VCaP (cell line): ENCODE measurements at regions not wholly inside any gene's neighbourhood (a gene's known extent, or its start where the extent isn't known, plus 50 kb on each side); places are given as distances from the start of the nearest gene placed in this dataset.

Experiments used
- H3K27ac ChIP-seq: fragments of 450-650 bp; 2 replicates; pipeline ENCODE4 v1.5.1; 2017
- TF ChIP-seq, protein P1 (sequence below): fragments of 450-650 bp; conservative IDR thresholded peaks from 2 replicates; pipeline ENCODE4 v1.5.1; 2017; ENCODE audit warnings: mild to moderate bottlenecking, moderate library complexity

DNA sequence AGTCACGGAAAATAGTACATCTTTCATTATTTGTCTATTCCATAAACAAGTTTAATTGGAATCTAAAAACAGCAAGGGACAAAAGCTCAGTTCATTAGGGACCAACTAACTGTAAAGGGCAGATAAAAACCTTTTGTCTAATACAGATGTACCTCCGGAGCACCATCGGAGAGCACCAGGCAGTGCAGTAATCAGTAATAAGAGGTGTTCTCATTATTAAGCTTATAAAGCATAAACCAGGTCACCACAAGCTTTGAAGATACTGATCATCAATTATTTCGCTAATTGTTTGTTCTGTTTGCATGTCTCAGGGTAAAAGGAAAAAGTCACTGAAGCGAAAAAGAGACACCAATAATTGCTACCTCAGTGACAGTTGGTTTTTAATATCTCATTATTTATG is 207.3 kb upstream of the PRKD1 start:
- TF ChIP-seq, protein P1, sequence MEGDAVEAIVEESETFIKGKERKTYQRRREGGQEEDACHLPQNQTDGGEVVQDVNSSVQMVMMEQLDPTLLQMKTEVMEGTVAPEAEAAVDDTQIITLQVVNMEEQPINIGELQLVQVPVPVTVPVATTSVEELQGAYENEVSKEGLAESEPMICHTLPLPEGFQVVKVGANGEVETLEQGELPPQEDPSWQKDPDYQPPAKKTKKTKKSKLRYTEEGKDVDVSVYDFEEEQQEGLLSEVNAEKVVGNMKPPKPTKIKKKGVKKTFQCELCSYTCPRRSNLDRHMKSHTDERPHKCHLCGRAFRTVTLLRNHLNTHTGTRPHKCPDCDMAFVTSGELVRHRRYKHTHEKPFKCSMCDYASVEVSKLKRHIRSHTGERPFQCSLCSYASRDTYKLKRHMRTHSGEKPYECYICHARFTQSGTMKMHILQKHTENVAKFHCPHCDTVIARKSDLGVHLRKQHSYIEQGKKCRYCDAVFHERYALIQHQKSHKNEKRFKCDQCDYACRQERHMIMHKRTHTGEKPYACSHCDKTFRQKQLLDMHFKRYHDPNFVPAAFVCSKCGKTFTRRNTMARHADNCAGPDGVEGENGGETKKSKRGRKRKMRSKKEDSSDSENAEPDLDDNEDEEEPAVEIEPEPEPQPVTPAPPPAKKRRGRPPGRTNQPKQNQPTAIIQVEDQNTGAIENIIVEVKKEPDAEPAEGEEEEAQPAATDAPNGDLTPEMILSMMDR = no peak

DNA sequence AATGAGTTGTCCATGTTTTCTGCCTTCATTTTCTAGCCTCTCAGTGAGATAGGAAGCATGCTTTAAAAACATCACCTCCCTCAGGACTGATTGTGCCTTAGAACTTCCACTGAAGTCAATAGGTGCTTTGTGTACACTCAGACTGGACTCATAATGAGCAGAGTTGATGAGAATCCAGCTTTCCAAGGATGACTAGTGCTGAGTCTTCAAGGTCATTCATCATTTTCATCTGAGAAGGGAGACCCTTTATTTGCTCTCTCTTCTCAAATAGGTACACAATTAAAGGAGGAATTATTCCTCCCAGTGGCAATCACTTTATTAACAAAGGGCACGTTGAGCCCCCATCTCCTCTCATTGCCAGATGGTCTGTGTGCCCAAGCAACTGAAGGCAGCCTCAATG is 210.9 kb upstream of the PRKD1 start:
- TF ChIP-seq, protein P1 = no peak
- no peak overlapping the region for H3K27ac ChIP-seq

More for the DNA sequence above, 207.3 kb upstream of the PRKD1 start:
- no peak overlapping the region for H3K27ac ChIP-seq

DNA sequence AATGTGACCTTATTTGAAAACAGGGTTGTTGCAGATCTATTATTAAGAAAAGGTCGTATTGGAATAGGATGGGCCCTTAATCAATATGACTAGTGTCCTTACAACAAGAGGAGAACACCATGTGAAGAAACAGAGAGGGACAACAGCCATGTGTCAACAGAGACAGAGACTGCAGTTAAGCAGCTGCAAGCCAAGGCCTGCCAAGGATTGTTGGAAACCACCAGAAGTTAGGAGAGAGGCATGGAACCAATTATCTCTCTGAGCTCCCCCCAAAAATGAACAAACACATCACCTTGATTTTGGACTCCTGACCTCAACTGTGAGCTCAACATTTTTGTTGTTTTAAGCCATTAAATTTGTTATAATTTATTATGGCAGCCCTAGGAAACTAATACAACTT is 214.6 kb upstream of the PRKD1 start:
- TF ChIP-seq, protein P1 = no peak
- H3K27ac ChIP-seq = peak overlapping the region; percentile 53; the same call in 1 of the 2 replicates

DNA sequence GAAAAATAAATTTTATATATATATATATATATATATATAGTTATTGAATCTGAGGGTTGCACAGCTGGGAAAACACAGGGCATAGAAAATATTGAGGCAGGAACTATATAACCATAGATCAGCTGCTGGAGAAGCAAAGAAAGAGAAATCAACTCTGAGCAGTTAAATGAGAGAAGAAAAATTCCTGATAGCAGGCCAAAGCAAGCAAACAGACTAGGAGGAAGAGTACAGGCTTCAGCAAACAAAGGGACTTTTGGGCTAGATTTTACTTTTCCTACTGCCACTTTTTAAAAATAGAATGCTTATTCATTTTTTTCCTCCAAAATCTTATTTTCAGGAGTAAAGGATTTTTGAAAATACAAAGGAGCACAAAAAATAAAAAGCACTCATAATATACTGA is 216.0 kb upstream of the PRKD1 start:
- H3K27ac ChIP-seq = peak overlapping the region; percentile 53
- TF ChIP-seq, protein P1 = no peak

DNA sequence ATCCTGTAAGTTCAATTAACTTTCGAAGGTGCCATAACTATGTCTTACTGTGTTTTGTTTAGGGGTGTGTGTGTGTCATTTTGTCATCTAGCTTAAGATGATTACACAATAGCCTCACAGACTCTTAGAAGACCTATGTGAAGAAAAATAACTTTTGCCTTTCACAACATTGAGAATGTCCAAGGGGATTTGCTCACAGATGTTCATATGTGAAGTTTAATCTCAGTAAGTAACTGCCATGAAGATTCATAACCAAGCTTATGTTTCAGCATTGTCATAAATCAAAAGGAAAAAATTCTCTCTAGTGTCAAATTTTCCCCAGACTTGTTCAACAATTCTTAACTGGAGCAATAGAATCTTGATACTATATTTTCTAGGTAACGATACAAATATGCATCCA is 226.1 kb upstream of the PRKD1 start:
- no peak overlapping the region for H3K27ac ChIP-seq

DNA sequence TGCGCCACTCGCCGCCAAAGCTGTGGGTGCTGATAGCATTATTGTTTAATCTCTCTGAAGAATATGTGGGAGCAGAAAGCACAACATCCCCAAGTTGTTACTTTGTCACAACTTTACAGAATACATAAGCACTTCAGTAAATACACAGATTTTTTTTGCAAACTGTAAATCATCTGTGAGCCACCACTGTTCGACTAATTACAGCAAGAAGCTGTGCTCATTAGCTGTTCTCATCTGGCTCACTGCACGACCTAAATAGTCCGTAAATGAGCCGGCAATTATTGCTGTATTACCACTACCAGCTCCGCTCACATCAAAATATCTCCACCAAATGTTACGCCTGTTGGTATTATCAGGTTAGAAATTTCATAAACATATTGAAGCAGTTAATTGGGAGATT is 228.9 kb upstream of the PRKD1 start:
- TF ChIP-seq, protein P1 = no peak
- no peak overlapping the region for H3K27ac ChIP-seq

More for the DNA sequence above, 226.1 kb upstream of the PRKD1 start:
- TF ChIP-seq, protein P1 = no peak

DNA sequence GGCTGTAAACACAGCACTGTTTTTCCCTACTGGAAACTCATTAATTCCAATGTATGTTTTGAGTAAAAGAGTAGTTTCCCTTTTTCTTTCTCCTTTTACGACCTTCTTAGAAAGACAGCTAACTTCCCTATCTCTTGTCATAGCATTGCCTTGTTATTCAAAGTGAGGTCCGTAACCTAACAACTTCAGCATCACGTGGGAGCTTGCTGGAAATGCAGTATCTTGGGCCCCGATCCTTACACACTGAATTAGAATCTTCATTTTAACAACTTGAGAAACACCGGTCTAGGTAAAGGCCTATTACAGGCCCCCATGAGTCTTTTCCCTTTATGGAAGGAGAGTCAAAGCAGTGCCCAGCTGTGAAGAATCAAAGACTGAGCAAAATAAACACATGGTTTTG is 230.7 kb upstream of the PRKD1 start:
- no peak overlapping the region for H3K27ac ChIP-seq
- TF ChIP-seq, protein P1 = no peak

DNA sequence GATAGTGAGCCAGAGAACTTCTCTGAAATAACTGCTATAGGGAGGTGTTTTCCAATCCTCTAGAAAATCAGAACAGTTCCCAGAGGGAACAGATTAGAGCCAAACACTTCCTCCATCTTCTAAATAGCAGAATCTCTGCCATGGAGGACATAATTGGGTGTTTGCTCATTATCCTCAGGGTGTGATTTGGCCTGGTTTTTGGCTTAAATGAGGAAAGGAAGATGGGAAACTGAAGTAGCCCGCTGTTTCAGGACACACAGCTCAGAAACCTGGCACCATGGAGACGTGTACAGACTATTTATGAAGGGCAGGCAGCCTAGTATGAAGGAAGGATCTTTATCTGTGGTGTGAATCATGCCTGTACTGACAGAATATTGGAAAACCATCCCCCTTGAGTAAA is 231.7 kb upstream of the PRKD1 start:
- TF ChIP-seq, protein P1 = no peak
- no peak overlapping the region for H3K27ac ChIP-seq
